ENCODE measurements at regions not wholly inside any gene's neighbourhood (a gene's known extent, or its start where the extent isn't known, plus 50 kb on each side); places are given as distances from the start of the nearest gene placed in this dataset.

GRCh38 chr4:186934841-186935443, 211.3 kb upstream of the FAT1 start:
- DNase-seq (ENCODE audit: low spot score) (no peak), ATAC-seq (ENCODE audit: insufficient number of reproducible peaks, low FRiP score, low read depth) (no peak)
- Histone ChIP-seq H3K4me1 (ENCODE audit: control insufficient read depth in 1 of 2, low read depth in 2 of 2) (peaks cover 0 to 17% of the 10 kb centered on the region in 2 donors), H3K27me3 (replicated peaks; ENCODE audit: insufficient read depth) (no peaks in the 10 kb centered on the region), H3K27ac (no peak overlapping the region), H3K9me3 (no peaks in the 10 kb centered on the region), H3K36me3 (no peaks in the 10 kb centered on the region), H3K4me3 (no peak overlapping the region)
- TF ChIP-seq CTCF (IDR thresholded peaks at IDR 0.05) = no peak

GRCh38 chr4:186935901-186936300, 212.2 kb upstream of the FAT1 start:
- Histone ChIP-seq H3K27me3 (replicated peaks; ENCODE audit: insufficient read depth) (no peaks in the 10 kb centered on the region), H3K27ac (peak overlapping the region in 1 of 2 donors; percentile 39)

GRCh38 chr4:186936496-186937375, 213.1 kb upstream of the FAT1 start:
- ATAC-seq (ENCODE audit: insufficient number of reproducible peaks, low FRiP score, low read depth) (peak; percentile 75), DNase-seq (ENCODE audit: low spot score) (no peak)
- peaks cover 0 to 17% of the 10 kb centered on the region in 2 donors for H3K4me1 ChIP-seq (ENCODE audit: control insufficient read depth in 1 of 2, low read depth in 2 of 2)
- H3K4me3 ChIP-seq = peak overlapping the region; percentile 55
- H3K27me3 ChIP-seq (replicated peaks; ENCODE audit: insufficient read depth) = no peaks in the 10 kb centered on the region
- H3K27ac ChIP-seq = peak overlapping the region; percentile 39 to 56
- no peaks in the 10 kb centered on the region for H3K9me3 ChIP-seq
- peak; percentile 23 for TF ChIP-seq CTCF (IDR thresholded peaks at IDR 0.05)
- no peaks in the 10 kb centered on the region for H3K36me3 ChIP-seq

More at GRCh38 chr4:186935901-186936300, 212.2 kb upstream of the FAT1 start:
- Histone ChIP-seq H3K4me1 (ENCODE audit: control insufficient read depth in 1 of 2, low read depth in 2 of 2) (peaks cover 0 to 17% of the 10 kb centered on the region in 2 donors), H3K9me3 (no peaks in the 10 kb centered on the region), H3K36me3 (no peaks in the 10 kb centered on the region), H3K4me3 (no peak overlapping the region)
- no peak for TF ChIP-seq CTCF (IDR thresholded peaks at IDR 0.05)
- ATAC-seq (ENCODE audit: insufficient number of reproducible peaks, low FRiP score, low read depth) (no peak), DNase-seq (ENCODE audit: low spot score) (no peak)

DNA sequence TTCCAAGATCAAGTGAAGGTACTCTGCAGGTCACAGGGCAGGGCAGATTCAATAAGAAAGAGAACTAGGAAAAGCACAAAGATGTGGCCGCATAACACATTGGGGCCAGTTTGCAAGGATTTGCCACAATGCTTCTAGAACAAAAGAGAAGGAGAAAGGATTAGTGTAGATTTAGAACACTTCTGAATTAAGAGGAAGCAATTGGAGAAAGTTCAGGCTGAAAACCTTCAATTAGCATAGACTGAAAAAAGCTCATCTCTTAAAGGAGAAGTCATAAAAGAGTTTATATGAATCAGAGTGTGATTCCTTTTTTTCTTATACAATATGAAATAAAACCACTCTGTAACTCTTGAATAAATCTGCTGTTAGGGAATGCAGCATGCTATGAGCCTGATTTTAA, 215.6 kb upstream of the FAT1 start:
- H3K36me3 ChIP-seq = no peaks in the 10 kb centered on the region
- H3K27me3 ChIP-seq (replicated peaks; ENCODE audit: insufficient read depth) = no peaks in the 10 kb centered on the region
- no peaks in the 10 kb centered on the region for H3K9me3 ChIP-seq
- H3K4me1 ChIP-seq (ENCODE audit: control insufficient read depth in 1 of 2, low read depth in 2 of 2) = peaks cover 0 to 11% of the 10 kb centered on the region in 2 donors
- ATAC-seq (ENCODE audit: insufficient number of reproducible peaks, low FRiP score, low read depth) (no peak), DNase-seq (ENCODE audit: low spot score) (no peak)
- H3K4me3 ChIP-seq = no peak overlapping the region
- no peak for TF ChIP-seq CTCF (IDR thresholded peaks at IDR 0.05)
- H3K27ac ChIP-seq = no peak overlapping the region

DNA sequence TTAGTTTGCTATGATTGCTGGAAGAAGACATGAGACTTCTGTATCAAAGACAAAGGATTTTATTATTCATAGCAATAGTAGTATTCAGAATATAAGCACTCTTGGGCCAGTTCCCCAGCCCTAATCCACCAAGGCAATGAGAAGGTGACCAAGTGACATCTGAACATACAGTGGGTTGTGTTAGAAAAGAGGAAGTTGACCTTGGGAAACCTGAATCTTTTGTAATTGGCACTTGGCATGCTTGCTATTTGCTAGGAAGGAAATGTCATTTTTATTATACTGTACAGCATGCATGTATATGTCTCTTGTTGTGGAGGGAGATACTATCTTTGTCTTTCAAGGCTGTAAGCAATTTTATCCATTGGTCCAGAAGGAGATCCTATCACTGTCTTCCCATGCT, 216.1 kb upstream of the FAT1 start:
- TF ChIP-seq CTCF (IDR thresholded peaks at IDR 0.05) = no peak

More for the DNA sequence above, 216.1 kb upstream of the FAT1 start:
- Histone ChIP-seq H3K4me3 (no peak overlapping the region), H3K36me3 (no peaks in the 10 kb centered on the region), H3K4me1 (ENCODE audit: control insufficient read depth in 1 of 2, low read depth in 2 of 2) (peaks cover 0 to 11% of the 10 kb centered on the region in 2 donors), H3K9me3 (no peaks in the 10 kb centered on the region), H3K27me3 (replicated peaks; ENCODE audit: insufficient read depth) (no peaks in the 10 kb centered on the region), H3K27ac (no peak overlapping the region)
- DNase-seq (ENCODE audit: low spot score) (no peak), ATAC-seq (ENCODE audit: insufficient number of reproducible peaks, low FRiP score, low read depth) (no peak)

Measured in thoracic aorta (tissue), 2 donors.